ENCODE measurements at regions not wholly inside any gene's neighbourhood (a gene's known extent, or its start where the extent isn't known, plus 50 kb on each side); places are given as distances from the start of the nearest gene placed in this dataset.
"Not testable (repeated sequence)": the region's sequence is repeated elsewhere in the genome, so short reads cannot be mapped to it uniquely, and the experiment has no call there.

- DNase-seq (ENCODE audit: low spot score), result no peak
Measured at GRCh38 chr17:14621826-14622614, 321.1 kb downstream of the HS3ST3B1 start.

DNA sequence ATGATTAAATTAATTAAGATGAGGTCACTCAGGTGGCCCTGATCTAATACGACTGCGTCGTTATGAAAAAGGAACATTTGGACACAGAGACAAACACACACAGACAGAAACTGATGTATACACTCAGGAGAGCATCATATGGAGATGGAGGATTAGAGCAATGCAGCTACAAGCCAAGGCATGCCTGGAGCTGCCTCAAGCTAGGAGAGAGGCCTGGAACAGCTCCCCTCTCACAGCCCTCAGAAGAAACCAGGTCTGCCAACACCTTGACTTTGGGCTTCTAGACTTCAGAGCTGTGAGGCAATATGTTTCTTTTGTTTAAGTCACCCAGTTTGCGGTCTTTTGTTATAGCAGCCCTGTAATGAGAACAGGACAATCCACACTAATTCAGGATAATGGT is 318.9 kb downstream of the HS3ST3B1 start:
- no peak for DNase-seq (ENCODE audit: low spot score)

GRCh38 chr17:14616528-14616927 is 315.6 kb downstream of the HS3ST3B1 start:
- no peak for DNase-seq (ENCODE audit: low spot score)

GRCh38 chr17:14605267-14605599 is 304.4 kb downstream of the HS3ST3B1 start:
- DNase-seq (ENCODE audit: low spot score), result no peak

- no peak for DNase-seq (ENCODE audit: low spot score)
Measured at GRCh38 chr17:14604591-14605266, 303.8 kb downstream of the HS3ST3B1 start.

GRCh38 chr17:14596224-14596623 is 295.3 kb downstream of the HS3ST3B1 start:
- no peak for DNase-seq (ENCODE audit: low spot score)

DNA sequence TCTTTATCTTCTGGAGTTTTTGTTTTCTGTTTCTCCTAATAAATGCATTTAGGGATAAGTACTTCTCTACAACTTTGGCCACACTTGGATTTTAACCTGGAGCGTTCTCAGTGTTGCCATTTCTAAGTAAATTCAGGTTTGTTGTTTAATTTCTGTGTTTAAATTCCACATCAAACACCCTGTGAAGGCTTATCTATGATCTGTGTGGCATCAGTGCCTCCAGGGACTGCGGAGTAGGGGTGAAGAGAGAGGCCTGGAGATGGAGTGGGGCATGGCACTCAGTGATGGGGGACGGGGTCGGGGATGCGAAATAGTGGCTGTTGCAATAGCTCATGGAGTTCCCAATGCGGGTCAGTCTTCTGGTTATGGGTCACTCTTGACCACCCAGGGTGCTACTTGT is 294.8 kb downstream of the HS3ST3B1 start:
- no peak for DNase-seq (ENCODE audit: low spot score)

GRCh38 chr17:14594690-14595089 is 293.8 kb downstream of the HS3ST3B1 start:
- DNase-seq (ENCODE audit: low spot score), result no peak

DNA sequence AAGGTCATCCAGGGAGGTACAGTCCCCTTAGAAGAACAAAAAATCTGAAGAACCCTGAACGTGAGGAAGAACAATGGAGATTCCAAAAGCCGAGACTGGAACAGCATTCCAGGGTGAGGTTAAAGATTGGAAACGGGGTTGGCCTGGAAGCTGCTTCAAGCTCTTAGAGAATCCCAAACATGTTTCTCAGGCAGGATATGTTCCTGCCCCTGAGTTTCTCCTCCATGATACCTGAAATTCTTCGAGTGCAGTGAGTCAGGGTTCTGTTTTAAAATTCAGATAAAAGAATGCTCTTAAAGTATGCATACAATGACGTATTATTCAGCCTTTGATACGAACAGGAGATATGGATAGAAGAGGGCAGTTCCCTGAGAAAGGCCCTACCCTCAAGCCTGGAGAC is 293.1 kb downstream of the HS3ST3B1 start:
- DNase-seq (ENCODE audit: low spot score), result no peak

DNA sequence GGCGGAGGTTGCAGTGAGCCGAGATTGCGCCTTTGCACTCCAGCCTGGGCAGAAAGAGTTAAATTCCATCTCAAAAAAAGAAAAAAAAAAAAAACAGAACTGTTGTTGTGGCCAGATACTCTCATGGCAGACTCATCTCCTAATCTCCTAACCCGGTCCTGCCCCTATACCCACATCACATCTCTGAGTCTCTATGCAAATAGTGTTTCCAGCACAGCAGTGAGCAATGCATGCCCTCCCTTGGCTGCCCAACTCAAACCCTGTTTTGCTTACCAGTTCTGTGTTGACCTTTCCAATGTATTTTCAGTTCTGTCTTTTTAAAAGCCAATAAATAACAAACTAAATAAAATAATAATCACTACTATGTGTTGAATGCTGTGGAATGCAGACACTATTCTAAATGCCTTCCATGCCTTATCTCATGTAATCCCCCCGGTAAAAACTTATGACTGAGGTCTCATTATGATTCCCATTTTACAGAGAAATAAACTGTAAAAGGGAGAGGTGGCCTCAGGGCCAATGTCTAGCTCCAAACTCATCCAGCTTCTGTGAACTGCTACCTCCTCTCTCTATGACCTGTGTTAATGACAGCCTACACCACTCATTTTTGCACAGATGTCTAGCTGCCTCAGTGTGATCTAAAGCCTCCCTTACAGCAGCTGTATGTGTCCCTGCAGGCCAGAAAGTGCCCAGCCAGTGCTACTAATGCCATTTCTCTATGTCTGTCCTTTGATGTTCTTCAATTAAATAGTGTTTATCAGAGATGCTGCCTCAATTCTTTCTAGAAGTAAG is 289.8 kb downstream of the HS3ST3B1 start:
- no peak for DNase-seq (ENCODE audit: low spot score)

DNA sequence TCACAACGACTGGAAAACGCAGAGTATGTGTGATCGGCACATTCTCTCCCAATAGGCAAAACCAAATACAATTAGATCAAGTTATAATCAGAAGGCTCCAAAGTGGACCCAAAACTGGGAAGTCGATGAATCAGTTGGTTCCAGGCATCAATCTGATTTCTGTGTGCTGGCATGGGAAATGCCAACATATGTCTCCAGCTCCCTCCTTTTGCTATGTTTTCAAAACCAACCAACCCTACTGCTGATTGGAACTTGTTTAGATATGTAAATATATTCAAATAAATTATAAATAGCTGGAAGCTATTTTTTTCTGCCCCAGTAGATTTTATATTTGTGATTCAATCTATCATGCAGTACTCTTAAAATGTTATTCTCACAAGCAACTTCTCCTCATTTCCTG is 284.2 kb downstream of the HS3ST3B1 start:
- DNase-seq (ENCODE audit: low spot score), result no peak

- no peak for DNase-seq (ENCODE audit: low spot score)
Measured at GRCh38 chr17:14582996-14583395, 282.1 kb downstream of the HS3ST3B1 start.

DNA sequence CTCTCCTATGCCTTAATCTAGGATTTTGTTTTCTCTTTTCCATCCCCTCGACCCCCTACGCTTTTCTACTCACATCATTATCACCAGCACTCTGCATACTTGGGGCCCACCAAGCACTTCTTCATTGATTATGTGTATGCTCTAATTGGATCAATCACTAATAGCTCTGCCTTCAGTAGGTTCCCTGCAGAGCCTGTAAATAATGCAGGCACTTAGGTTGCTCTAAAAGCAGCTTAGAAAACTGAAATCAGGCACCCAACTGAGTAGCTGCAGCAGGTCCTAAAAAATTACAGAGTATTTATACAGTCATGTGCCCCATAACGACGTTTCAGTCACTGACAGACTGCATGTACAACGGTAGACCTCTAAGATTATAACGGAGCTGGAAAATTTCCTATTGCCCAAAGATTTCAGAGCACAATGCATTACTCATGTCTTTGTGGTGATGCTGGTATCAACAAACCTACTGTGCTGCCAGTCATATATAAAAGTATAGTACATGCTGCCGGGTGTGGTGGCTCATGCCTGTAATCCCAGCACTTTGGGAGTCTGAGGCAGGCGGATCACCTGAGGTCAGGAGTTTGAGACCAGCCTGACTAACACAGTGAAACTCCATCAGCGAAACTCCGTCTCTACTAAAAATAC is 280.4 kb downstream of the HS3ST3B1 start:
- DNase-seq (ENCODE audit: low spot score), result no peak

DNA sequence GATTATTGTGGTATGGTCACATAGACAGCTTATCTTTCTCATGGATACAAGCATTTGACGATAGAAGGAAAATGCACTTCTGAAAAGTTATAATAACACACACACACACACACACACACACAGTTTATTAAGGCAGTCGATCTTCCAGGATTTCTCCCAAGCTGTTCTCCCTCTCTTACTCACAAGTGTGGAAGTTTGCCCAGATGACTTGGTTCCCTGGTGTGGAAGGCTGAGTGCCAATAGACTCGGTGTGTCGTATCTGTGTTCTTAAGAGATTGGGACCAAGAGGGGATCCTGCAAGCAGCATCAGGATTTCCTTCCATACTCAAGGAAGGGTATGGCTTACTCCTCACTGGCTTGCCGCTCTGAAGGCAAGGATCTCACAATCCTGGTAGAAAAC is 279.6 kb downstream of the HS3ST3B1 start:
- no peak for DNase-seq (ENCODE audit: low spot score)

- no peak for DNase-seq (ENCODE audit: low spot score)
Measured at GRCh38 chr17:14579716-14580115, 278.8 kb downstream of the HS3ST3B1 start.

GRCh38 chr17:14575471-14575953 is 274.6 kb downstream of the HS3ST3B1 start:
- DNase-seq (ENCODE audit: low spot score), result no peak

- not testable (repeated sequence) for DNase-seq (ENCODE audit: low spot score)
Measured at GRCh38 chr17:14560325-14560724, 259.4 kb downstream of the HS3ST3B1 start.

- DNase-seq (ENCODE audit: low spot score), result no peak
Measured at GRCh38 chr17:14559264-14560119, 258.6 kb downstream of the HS3ST3B1 start.

DNA sequence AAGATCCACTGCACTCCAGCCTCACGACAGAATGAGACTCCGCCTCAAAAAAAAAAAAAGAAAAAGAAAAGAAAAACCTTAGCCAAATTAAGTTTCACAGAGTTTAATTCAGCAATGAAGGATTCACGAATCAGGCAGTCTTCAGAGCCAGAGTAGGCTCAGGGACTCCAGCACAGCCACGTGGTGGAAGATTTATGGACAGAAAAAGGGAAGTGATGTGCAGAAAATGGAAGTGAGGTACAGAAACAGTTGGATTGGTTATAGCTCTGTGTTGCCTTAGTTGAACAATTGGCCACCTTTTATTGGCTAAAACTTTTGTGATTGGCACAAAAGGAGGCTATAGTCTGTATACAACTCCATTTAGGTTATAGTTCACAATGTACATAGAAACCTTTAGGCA is 256.6 kb downstream of the HS3ST3B1 start:
- DNase-seq (ENCODE audit: low spot score), result no peak

- DNase-seq (ENCODE audit: low spot score), result no peak
Measured at GRCh38 chr17:14553847-14554246, 253.0 kb downstream of the HS3ST3B1 start.

- DNase-seq (ENCODE audit: low spot score), result no peak
Measured at GRCh38 chr17:14552306-14552705, 251.4 kb downstream of the HS3ST3B1 start.

Measured in AG08395 (cell line).